Karpas-422 (cell line): ENCODE measurements at regions not wholly inside any gene's neighbourhood (a gene's known extent, or its start where the extent isn't known, plus 50 kb on each side); places are given as distances from the start of the nearest gene placed in this dataset.

ENCODE experiments used
- DNase-seq: peaks from one replicate; pipeline ENCODE4 v3.0.0-alpha.2; 2015
- H2AFZ ChIP-seq: fragments of 200-600 bp; sonication (generic); 2 replicates; pipeline ENCODE4 v1.6.1; 2014; ENCODE audit warnings: antibody characterized with exemption, low read length, mixed read lengths
- H3K27ac ChIP-seq: fragments of 200-600 bp; sonication (generic); 2 replicates; pipeline ENCODE4 v1.5.1; 2014; ENCODE audit warnings: mild to moderate bottlenecking, low read length, moderate library complexity
- H3K27me3 ChIP-seq: fragments of 200-600 bp; sonication (generic); 2 replicates; pipeline ENCODE4 v1.6.1; 2014; ENCODE audit warnings: low read length, mixed read lengths
- H3K36me3 ChIP-seq: fragments of 200-600 bp; sonication (generic); 2 replicates; pipeline ENCODE4 v1.6.1; 2014; ENCODE audit warnings: low read length, mixed read lengths; ENCODE audit not compliant: insufficient read depth
- H3K4me1 ChIP-seq: fragments of 200-600 bp; sonication (generic); 2 replicates; pipeline ENCODE4 v1.6.1; 2014; ENCODE audit warnings: mild to moderate bottlenecking, low read length, mixed read lengths
- H3K4me2 ChIP-seq: fragments of 200-600 bp; sonication (generic); 2 replicates; pipeline ENCODE4 v1.6.1; 2014; ENCODE audit warnings: low read length, low read depth, mild to moderate bottlenecking; ENCODE audit not compliant: poor library complexity, severe bottlenecking
- H3K4me3 ChIP-seq: fragments of 200-600 bp; sonication (generic); 2 replicates; pipeline ENCODE4 v1.5.1; 2014; ENCODE audit warnings: mild to moderate bottlenecking, antibody characterized with exemption, low read length, mixed read lengths
- H3K79me2 ChIP-seq: fragments of 200-600 bp; sonication (generic); 2 replicates; pipeline ENCODE4 v1.6.1; 2014; ENCODE audit warnings: mild to moderate bottlenecking, low read length, mixed read lengths
- H3K9ac ChIP-seq: fragments of 200-600 bp; sonication (generic); 2 replicates; pipeline ENCODE4 v1.6.0; 2014; ENCODE audit warnings: low read length
- H3K9me2 ChIP-seq: fragments of 200-600 bp; sonication (generic), shearing (Covaris generic); replicated peaks from 2 replicates; pipeline ENCODE4 v1.6.0; 2014; ENCODE audit warnings: mild to moderate bottlenecking, low read length, moderate library complexity; ENCODE audit not compliant: insufficient read depth
- H3K9me3 ChIP-seq: fragments of 300-700, 200-600 bp; sonication (generic); 2 replicates; pipeline ENCODE4 v1.6.1; 2014; ENCODE audit warnings: low read length, mixed read lengths
- H4K20me1 ChIP-seq: fragments of 200-600 bp; sonication (generic); 2 replicates; pipeline ENCODE4 v1.6.1; 2014; ENCODE audit warnings: mild to moderate bottlenecking, antibody characterized with exemption, low read length, low read depth; ENCODE audit not compliant: insufficient read depth

- Histone ChIP-seq H3K36me3 (no peaks in the 10 kb centered on the region), H3K9me3 (no peaks in the 10 kb centered on the region), H3K4me2 (no peak overlapping the region), H3K79me2 (no peaks in the 10 kb centered on the region), H3K27ac (no peak overlapping the region), H3K9ac (no peak overlapping the region), H3K9me2 (no peaks in the 10 kb centered on the region), H3K4me1 (no peaks in the 10 kb centered on the region), H3K27me3 (no peaks in the 10 kb centered on the region), H4K20me1 (no peaks in the 10 kb centered on the region), H3K4me3 (no peak overlapping the region), H2AFZ (no peak overlapping the region)
- DNase-seq: no peak
Measured at GRCh38 chr11:45535033-45535432, 130.4 kb downstream of the CHST1 start.

DNA sequence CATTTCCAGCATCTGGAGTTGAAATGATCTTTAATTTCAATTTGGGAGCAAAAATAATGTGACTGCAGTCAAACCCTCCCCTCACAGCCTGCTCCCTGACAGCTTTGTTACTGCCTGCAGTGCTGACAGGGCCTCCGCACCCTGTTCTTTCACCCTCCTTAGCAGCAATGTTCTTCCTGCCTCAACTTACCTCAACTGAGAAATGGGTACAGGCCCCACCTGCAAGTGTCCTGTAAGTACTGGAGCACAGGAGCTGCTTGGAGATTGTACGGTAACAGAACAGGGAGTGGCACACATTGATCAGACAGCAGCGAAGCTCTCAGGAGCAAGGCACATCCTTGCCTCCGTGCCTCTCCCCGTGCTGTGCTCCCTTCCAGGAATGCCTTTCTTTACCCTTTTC is 131.3 kb downstream of the CHST1 start:
- no peak for DNase-seq
- no peaks in the 10 kb centered on the region for H3K9me2 ChIP-seq
- no peak overlapping the region for H2AFZ ChIP-seq
- H3K4me2 ChIP-seq: no peak overlapping the region
- no peaks in the 10 kb centered on the region for H3K4me1 ChIP-seq
- H3K27ac ChIP-seq: no peak overlapping the region
- H3K27me3 ChIP-seq: no peaks in the 10 kb centered on the region
- no peak overlapping the region for H3K4me3 ChIP-seq
- H3K79me2 ChIP-seq: no peaks in the 10 kb centered on the region
- H3K9ac ChIP-seq: no peak overlapping the region
- H4K20me1 ChIP-seq: no peaks in the 10 kb centered on the region
- H3K36me3 ChIP-seq: no peaks in the 10 kb centered on the region
- H3K9me3 ChIP-seq: no peaks in the 10 kb centered on the region

GRCh38 chr11:45532546-45532945 is 132.9 kb downstream of the CHST1 start:
- no peak overlapping the region for H3K4me3 ChIP-seq
- H3K4me2 ChIP-seq: no peak overlapping the region
- H4K20me1 ChIP-seq: no peaks in the 10 kb centered on the region
- no peaks in the 10 kb centered on the region for H3K9me3 ChIP-seq
- no peaks in the 10 kb centered on the region for H3K27me3 ChIP-seq
- H3K79me2 ChIP-seq: no peaks in the 10 kb centered on the region
- no peaks in the 10 kb centered on the region for H3K4me1 ChIP-seq
- H2AFZ ChIP-seq: no peak overlapping the region
- no peak overlapping the region for H3K9ac ChIP-seq
- no peak for DNase-seq
- H3K36me3 ChIP-seq: no peaks in the 10 kb centered on the region
- H3K9me2 ChIP-seq: no peaks in the 10 kb centered on the region
- no peak overlapping the region for H3K27ac ChIP-seq

DNA sequence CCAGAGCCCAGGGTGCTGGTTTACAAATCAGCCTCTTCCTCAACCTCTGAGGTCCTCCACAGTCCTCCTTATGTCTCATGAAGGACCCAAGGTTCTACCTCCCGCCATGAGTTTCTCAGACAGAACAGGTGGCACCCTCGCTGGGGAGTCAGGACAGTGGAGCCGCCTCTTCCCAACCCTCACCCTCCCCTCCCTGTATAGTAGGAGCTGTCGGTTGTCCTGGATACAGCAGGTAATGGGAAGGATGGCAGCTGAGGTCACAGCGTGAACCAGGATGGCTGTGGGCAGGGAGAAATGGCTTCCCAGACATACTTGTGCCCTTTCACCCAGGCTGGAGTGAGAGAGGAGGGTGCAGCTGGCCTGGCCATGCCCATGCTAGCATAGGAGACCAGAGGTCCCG is 134.6 kb downstream of the CHST1 start:
- H4K20me1 ChIP-seq: no peaks in the 10 kb centered on the region
- no peak overlapping the region for H3K4me3 ChIP-seq
- no peak overlapping the region for H2AFZ ChIP-seq
- no peaks in the 10 kb centered on the region for H3K36me3 ChIP-seq
- H3K9me3 ChIP-seq: no peaks in the 10 kb centered on the region
- H3K9me2 ChIP-seq: no peaks in the 10 kb centered on the region
- H3K79me2 ChIP-seq: no peaks in the 10 kb centered on the region
- H3K4me2 ChIP-seq: no peak overlapping the region
- no peaks in the 10 kb centered on the region for H3K27me3 ChIP-seq
- H3K9ac ChIP-seq: no peak overlapping the region
- no peak for DNase-seq
- H3K27ac ChIP-seq: no peak overlapping the region
- H3K4me1 ChIP-seq: no peaks in the 10 kb centered on the region

DNA sequence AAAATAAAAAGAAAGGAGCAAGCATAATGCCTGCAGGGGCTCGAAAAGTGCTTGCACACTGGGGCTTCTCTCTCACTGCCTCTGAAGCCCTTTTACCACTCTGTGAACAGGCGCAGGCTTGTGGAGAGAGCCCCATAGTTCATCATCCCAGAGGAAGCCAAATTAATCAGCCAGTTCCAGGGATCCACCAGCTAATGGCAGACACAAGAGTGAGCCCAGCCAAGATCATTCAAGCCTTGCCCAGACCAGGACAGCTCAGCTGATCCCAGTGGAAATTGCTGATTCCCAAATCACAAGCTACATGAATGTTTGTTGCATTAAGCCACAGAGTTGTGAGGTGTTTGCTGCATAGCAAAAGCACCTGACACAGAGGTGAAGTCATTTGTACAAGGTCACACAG is 135.3 kb downstream of the CHST1 start:
- Histone ChIP-seq H3K4me2 (no peak overlapping the region), H3K4me3 (no peak overlapping the region), H3K36me3 (no peaks in the 10 kb centered on the region), H3K4me1 (no peaks in the 10 kb centered on the region), H2AFZ (no peak overlapping the region), H4K20me1 (no peaks in the 10 kb centered on the region), H3K27ac (no peak overlapping the region), H3K27me3 (no peaks in the 10 kb centered on the region), H3K79me2 (no peaks in the 10 kb centered on the region), H3K9ac (no peak overlapping the region), H3K9me3 (no peaks in the 10 kb centered on the region), H3K9me2 (no peaks in the 10 kb centered on the region)
- DNase-seq: no peak

GRCh38 chr11:45528435-45528834 is 137.0 kb downstream of the CHST1 start:
- H3K9me3 ChIP-seq: no peaks in the 10 kb centered on the region
- no peak for DNase-seq
- H4K20me1 ChIP-seq: no peaks in the 10 kb centered on the region
- no peak overlapping the region for H3K4me3 ChIP-seq
- no peaks in the 10 kb centered on the region for H3K27me3 ChIP-seq
- H3K36me3 ChIP-seq: no peaks in the 10 kb centered on the region
- no peaks in the 10 kb centered on the region for H3K4me1 ChIP-seq
- H3K4me2 ChIP-seq: no peak overlapping the region
- no peaks in the 10 kb centered on the region for H3K79me2 ChIP-seq
- H3K9me2 ChIP-seq: no peaks in the 10 kb centered on the region
- no peak overlapping the region for H3K27ac ChIP-seq
- no peak overlapping the region for H2AFZ ChIP-seq
- H3K9ac ChIP-seq: no peak overlapping the region

- no peaks in the 10 kb centered on the region for H4K20me1 ChIP-seq
- no peak overlapping the region for H3K9ac ChIP-seq
- H3K4me3 ChIP-seq: no peak overlapping the region
- H3K4me2 ChIP-seq: no peak overlapping the region
- H3K36me3 ChIP-seq: no peaks in the 10 kb centered on the region
- no peaks in the 10 kb centered on the region for H3K79me2 ChIP-seq
- no peak overlapping the region for H2AFZ ChIP-seq
- no peak for DNase-seq
- no peak overlapping the region for H3K27ac ChIP-seq
- no peaks in the 10 kb centered on the region for H3K4me1 ChIP-seq
- H3K9me3 ChIP-seq: no peaks in the 10 kb centered on the region
- H3K9me2 ChIP-seq: no peaks in the 10 kb centered on the region
- no peaks in the 10 kb centered on the region for H3K27me3 ChIP-seq
Measured at GRCh38 chr11:45527898-45528297, 137.5 kb downstream of the CHST1 start.

DNA sequence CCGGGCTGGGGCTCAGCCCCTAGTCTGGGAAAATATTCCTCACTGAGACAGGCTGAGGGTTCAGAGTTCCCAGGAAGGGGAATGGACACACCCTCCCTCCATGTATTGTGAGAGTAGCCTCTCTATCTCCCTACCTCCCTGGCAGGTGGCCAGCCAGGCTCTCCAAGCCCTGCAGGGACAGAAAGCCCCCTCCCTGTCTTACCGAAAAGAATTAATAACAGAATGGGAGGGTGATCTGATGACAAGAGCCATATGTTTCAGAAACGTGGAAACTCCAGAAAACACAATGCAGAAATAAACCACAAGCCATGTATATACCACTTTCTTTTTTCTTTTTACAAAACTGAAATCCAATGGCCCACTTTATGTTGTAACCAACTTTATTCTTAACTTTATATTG is 140.0 kb downstream of the CHST1 start:
- Histone ChIP-seq H3K27ac (no peak overlapping the region), H3K27me3 (no peaks in the 10 kb centered on the region), H3K4me2 (no peak overlapping the region), H3K4me1 (no peaks in the 10 kb centered on the region), H3K9me2 (no peaks in the 10 kb centered on the region), H4K20me1 (no peaks in the 10 kb centered on the region), H3K9me3 (no peaks in the 10 kb centered on the region), H3K9ac (no peak overlapping the region), H3K79me2 (no peaks in the 10 kb centered on the region), H3K36me3 (no peaks in the 10 kb centered on the region), H2AFZ (no peak overlapping the region), H3K4me3 (no peak overlapping the region)
- DNase-seq: no peak

GRCh38 chr11:45523760-45524159 is 141.7 kb downstream of the CHST1 start:
- no peak overlapping the region for H3K27ac ChIP-seq
- H3K4me2 ChIP-seq: no peak overlapping the region
- no peak for DNase-seq
- H3K4me3 ChIP-seq: no peak overlapping the region
- no peaks in the 10 kb centered on the region for H3K79me2 ChIP-seq
- H3K36me3 ChIP-seq: no peaks in the 10 kb centered on the region
- no peak overlapping the region for H3K9ac ChIP-seq
- H3K4me1 ChIP-seq: no peaks in the 10 kb centered on the region
- H3K27me3 ChIP-seq: no peaks in the 10 kb centered on the region
- H3K9me2 ChIP-seq: no peaks in the 10 kb centered on the region
- H4K20me1 ChIP-seq: no peaks in the 10 kb centered on the region
- H3K9me3 ChIP-seq: no peaks in the 10 kb centered on the region
- no peak overlapping the region for H2AFZ ChIP-seq
